GM12864 (cell line): ENCODE measurements at regions not wholly inside any gene's neighbourhood (a gene's known extent, or its start where the extent isn't known, plus 50 kb on each side); places are given as distances from the start of the nearest gene placed in this dataset.

Experiments
- DNase-seq: peaks from one replicate; pipeline ENCODE4 v3.0.0-alpha.2; 2011; ENCODE audit warnings: low read depth
- H3K4me3 ChIP-seq: 2 replicates; pipeline ENCODE4 v1.5.1; 2011; ENCODE audit warnings: mild to moderate bottlenecking, low read depth, low read length, control low read depth
- CTCF ChIP-seq: IDR thresholded peaks from 2 replicates; pipeline ENCODE4 v1.5.1; 2011; ENCODE audit warnings: low read depth, mild to moderate bottlenecking, moderate library complexity, low read length, control low read depth, inconsistent platforms; ENCODE audit errors: missing control alignments

- H3K4me3 ChIP-seq, result no peak overlapping the region
- no peak for TF ChIP-seq CTCF
- no peak for DNase-seq
Observed at GRCh38 chr2:221810650-221811049, 238.5 kb upstream of the EPHA4 start.

GRCh38 chr2:221810245-221810644 is 238.1 kb upstream of the EPHA4 start:
- no peak overlapping the region for H3K4me3 ChIP-seq
- no peak for TF ChIP-seq CTCF
- no peak for DNase-seq

GRCh38 chr2:221808488-221808887 is 236.4 kb upstream of the EPHA4 start:
- H3K4me3 ChIP-seq, result no peak overlapping the region
- TF ChIP-seq CTCF, result no peak
- no peak for DNase-seq

DNA sequence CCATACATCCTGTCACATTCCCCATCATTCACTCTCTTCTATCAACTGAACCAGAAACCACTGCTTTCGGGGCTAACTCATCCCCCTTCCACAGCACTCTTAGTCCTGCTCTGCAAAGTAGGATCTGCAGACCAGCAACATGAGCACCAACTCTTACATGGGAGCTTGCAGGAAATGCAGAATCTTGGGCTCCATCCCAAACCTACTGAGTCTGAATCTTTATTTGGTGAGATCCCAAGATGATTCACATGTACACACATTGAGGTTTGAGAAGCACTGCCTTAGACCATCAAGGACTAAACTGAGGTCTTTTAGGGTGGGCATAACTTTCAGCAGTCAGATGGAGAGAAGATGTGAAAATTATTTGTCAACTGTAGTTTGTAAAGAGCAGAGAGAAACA is 235.6 kb upstream of the EPHA4 start:
- H3K4me3 ChIP-seq, result no peak overlapping the region
- TF ChIP-seq CTCF, result no peak
- DNase-seq, result no peak

DNA sequence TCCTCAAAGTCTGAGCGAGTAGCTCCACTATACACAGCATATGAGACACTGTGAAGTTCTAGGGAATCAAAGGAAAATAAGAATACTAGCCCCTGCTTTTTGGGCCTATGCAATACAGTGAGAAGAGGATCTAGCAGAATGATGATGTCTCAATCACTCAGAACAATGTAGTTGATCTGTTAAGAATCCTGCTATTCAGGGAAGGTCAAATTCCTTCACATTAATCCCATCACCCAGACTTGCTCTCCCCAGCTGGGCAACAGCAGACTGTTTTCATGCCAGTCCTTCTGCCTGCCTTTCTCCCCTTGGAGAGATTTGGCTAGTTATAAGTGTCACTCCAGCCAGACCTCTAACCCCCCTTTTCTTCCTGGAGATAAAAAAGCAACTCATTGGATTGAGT is 230.0 kb upstream of the EPHA4 start:
- DNase-seq, result no peak
- no peak overlapping the region for H3K4me3 ChIP-seq
- TF ChIP-seq CTCF, result no peak

DNA sequence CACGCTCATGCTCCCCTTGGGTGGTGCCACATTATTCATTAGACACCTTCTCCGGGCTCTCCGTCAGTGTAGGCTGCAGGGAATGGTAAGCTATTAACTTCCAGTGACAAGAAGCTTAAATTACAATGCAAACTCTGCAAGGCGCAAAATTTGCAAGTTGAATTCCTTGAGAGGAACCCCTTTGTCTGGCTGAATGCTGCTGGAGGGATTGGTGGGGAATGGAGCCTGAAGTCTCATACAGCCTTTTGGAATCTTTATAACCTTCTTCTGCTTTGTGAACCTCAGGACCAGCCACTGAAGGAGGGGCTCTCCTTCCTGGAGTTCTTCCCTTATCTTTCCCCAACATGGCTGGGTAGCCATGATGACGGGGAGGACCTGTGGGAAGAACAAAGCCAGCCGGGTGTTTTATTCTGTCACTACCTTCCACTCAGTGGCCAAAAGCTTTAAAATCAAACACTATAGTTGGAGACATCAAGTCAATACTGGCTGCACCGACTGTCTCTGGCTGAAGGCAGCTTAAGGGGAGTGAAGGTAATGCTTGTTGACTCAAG is 220.9 kb upstream of the EPHA4 start:
- H3K4me3 ChIP-seq, result no peak overlapping the region
- no peak for TF ChIP-seq CTCF
- DNase-seq, result no peak

DNA sequence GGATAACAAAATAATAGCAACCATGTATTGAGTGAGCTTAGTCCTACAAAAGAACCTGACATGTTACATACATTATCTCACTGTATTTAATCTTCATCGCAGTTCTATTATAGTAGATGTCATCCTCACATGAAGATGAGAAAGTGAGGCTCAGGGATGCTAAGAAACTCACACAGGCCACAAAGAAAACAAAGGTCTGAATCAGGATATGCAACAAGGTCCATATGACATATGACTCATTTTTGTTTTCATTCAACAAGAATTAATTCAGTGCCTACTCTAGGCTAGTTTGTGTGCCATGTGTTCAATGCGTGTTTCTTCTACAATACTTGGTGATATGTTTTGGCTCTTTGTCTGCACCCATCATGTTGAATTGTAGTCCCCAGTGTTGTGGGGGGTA is 219.7 kb upstream of the EPHA4 start:
- DNase-seq, result no peak
- TF ChIP-seq CTCF, result no peak

More for the DNA sequence above, 219.7 kb upstream of the EPHA4 start:
- no peak overlapping the region for H3K4me3 ChIP-seq
